Loucy (cell line): ENCODE measurements at regions not wholly inside any gene's neighbourhood (a gene's known extent, or its start where the extent isn't known, plus 50 kb on each side); places are given as distances from the start of the nearest gene placed in this dataset.

ENCODE experiments used
- EZH2phosphoT487 ChIP-seq: fragments of 200-600 bp; IDR thresholded peaks from 2 replicates; pipeline ENCODE4 v1.6.1; 2018; ENCODE audit warnings: antibody characterized with exemption, mild to moderate bottlenecking, moderate library complexity, borderline replicate concordance
- TF ChIP-seq, protein P1 (sequence below): fragments of 200-600 bp; sonication (generic); conservative IDR thresholded peaks from 2 replicates; pipeline ENCODE4 v1.5.1; 2014; ENCODE audit warnings: mild to moderate bottlenecking, antibody characterized with exemption, low read length

DNA sequence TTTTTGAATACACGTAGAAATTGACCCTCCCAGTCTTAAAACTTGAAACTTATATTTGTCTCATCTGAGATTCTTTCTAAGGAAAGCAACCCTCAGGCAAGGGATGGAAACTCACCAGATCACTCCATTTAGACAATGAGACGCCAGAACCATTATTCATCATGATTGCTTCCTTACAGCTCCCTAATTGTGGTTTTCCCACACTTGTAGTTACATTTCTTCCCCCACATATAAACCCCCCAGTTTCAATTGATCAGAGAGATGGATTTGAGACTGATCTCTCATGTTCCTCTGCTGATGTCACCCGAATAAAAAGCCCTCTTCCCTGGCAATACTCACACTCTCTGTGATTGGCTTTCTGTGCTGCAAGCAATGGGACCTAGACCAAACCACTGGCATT is 197.9 kb upstream of the STARD13 start:
- TF ChIP-seq, protein P1, sequence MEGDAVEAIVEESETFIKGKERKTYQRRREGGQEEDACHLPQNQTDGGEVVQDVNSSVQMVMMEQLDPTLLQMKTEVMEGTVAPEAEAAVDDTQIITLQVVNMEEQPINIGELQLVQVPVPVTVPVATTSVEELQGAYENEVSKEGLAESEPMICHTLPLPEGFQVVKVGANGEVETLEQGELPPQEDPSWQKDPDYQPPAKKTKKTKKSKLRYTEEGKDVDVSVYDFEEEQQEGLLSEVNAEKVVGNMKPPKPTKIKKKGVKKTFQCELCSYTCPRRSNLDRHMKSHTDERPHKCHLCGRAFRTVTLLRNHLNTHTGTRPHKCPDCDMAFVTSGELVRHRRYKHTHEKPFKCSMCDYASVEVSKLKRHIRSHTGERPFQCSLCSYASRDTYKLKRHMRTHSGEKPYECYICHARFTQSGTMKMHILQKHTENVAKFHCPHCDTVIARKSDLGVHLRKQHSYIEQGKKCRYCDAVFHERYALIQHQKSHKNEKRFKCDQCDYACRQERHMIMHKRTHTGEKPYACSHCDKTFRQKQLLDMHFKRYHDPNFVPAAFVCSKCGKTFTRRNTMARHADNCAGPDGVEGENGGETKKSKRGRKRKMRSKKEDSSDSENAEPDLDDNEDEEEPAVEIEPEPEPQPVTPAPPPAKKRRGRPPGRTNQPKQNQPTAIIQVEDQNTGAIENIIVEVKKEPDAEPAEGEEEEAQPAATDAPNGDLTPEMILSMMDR: no peak
- no peak for TF ChIP-seq EZH2phosphoT487
